A549 (cell line): ENCODE measurements at regions not wholly inside any gene's neighbourhood (a gene's known extent, or its start where the extent isn't known, plus 50 kb on each side); places are given as distances from the start of the nearest gene placed in this dataset.

Experiments
- CBX8 ChIP-seq: fragments of 200-600 bp; sonication (generic); IDR thresholded peaks from 2 replicates; pipeline ENCODE4 v1.6.1; 2016
- CEBPB ChIP-seq, 2 experiments: fragments of >200 bp in 1 of 2; sonication (Bioruptor Twin) in 1 of 2; formaldehyde crosslinking in 1 of 2; IDR thresholded peaks; 2 replicates each; pipeline ENCODE4 v1.6.1; 2012 to 2016
- CHD2 ChIP-seq: fragments of 150-350 bp; IDR thresholded peaks from 2 replicates; pipeline ENCODE4 v1.6.1; 2014; ENCODE audit warnings: low read length; ENCODE audit not compliant: partially characterized antibody
- CTCF ChIP-seq: fragments of >200 bp; sonication (Bioruptor Twin); formaldehyde crosslinking; IDR thresholded peaks from 3 replicates; pipeline ENCODE4 v1.5.1; 2016
- ELK1 ChIP-seq: fragments of 150-350 bp; IDR thresholded peaks from 2 replicates; pipeline ENCODE4 v1.6.1; 2014; ENCODE audit warnings: low read depth, mild to moderate bottlenecking, low read length
- EP300 ChIP-seq, 2 experiments: fragments of >200 bp; sonication (Bioruptor Twin); formaldehyde crosslinking; IDR thresholded peaks; 2 replicates in 1 of 2; 3 replicates in 1 of 2; pipeline ENCODE4 v1.6.1; 2016 to 2017
- NFE2L2 ChIP-seq: fragments of 150-350 bp; conservative IDR thresholded peaks from 2 replicates; pipeline ENCODE4 v1.6.1; 2014; ENCODE audit warnings: low read length
- NR3C1 ChIP-seq: fragments of >200 bp; sonication (Bioruptor Twin); formaldehyde crosslinking; IDR thresholded peaks from 3 replicates; pipeline ENCODE4 v1.6.1; 2017
- POLR2A ChIP-seq: IDR thresholded peaks from 2 replicates; pipeline ENCODE4 v1.6.1; 2012; ENCODE audit warnings: mild to moderate bottlenecking, low read length
- RARB ChIP-seq: fragments of 250-450 bp; sonication (Bioruptor Pico); IDR thresholded peaks from 2 replicates; pipeline ENCODE4 v1.8.0; 2021; ENCODE audit warnings: mild to moderate bottlenecking, moderate library complexity
- RCOR1 ChIP-seq: fragments of 150-350 bp; IDR thresholded peaks from 2 replicates; pipeline ENCODE4 v1.6.1; 2014; ENCODE audit warnings: antibody characterized with exemption, low read length, low read depth
- REST ChIP-seq: fragments of 200-600 bp; sonication (generic); IDR thresholded peaks from 2 replicates; pipeline ENCODE4 v1.6.1; 2016; ENCODE audit warnings: antibody characterized with exemption, mild to moderate bottlenecking, moderate library complexity
- SREBF2 ChIP-seq: fragments of 450-650 bp; IDR thresholded peaks from 2 replicates; pipeline ENCODE4 v1.6.1; 2014; ENCODE audit warnings: mild to moderate bottlenecking, moderate library complexity

- TF ChIP-seq CTCF = no peak
- TF ChIP-seq NFE2L2 = no peak
- TF ChIP-seq EP300 (IDR thresholded peaks at IDR 0.05) = no peak
- no peak for TF ChIP-seq REST
- TF ChIP-seq SREBF2 = no peak
- no peak for TF ChIP-seq CHD2
- TF ChIP-seq RCOR1 = no peak
- TF ChIP-seq CEBPB (IDR thresholded peaks at IDR 0.05) = no peak
- TF ChIP-seq CBX8 = no peak
- TF ChIP-seq ELK1 = no peak
- no peak for TF ChIP-seq POLR2A
- TF ChIP-seq RARB (CRISPR knock-in tag) = no peak
- TF ChIP-seq NR3C1 = no peak
Observed at GRCh38 chr1:208643005-208643597, 398.9 kb upstream of the PLXNA2 start.
